ENCODE measurements at regions not wholly inside any gene's neighbourhood (a gene's known extent, or its start where the extent isn't known, plus 50 kb on each side); places are given as distances from the start of the nearest gene placed in this dataset.
A peak's percentile ranks its signal among the peaks of the same experiment; 100 is the strongest.

DNA sequence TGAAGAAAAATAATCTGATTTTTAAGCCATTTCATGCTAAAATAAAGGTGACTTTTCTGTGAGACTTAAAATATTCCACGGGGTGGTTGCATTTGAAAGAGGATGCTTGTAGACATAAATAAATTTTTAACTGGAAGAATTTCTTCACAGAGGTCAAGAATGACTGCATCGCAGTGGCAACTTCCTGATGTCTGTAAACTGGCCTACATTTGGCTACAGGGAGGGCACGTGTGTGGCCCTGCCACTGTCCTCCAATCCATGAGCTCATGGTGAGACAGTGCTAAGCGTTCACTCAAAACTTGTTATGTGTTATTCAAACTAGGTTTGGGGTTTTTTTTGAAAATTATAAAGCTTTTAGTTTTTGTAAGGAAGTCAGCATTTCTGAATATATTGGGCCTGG, 1089.3 kb downstream of the EFNB2 start:
- no peaks in the 10 kb centered on the region for H3K27me3 ChIP-seq (ENCODE audit: insufficient read depth, low read length, poor library complexity)
- peak overlapping the region; percentile 72 for H2AFZ ChIP-seq (ENCODE audit: low read depth, low read length)
- no peaks in the 10 kb centered on the region for H3K36me3 ChIP-seq (ENCODE audit: insufficient read depth, low read length)
- H3K27ac ChIP-seq (ENCODE audit: low read length) = peak overlapping the region; percentile 71
- peak overlapping the region; percentile 42 for H3K9ac ChIP-seq (ENCODE audit: low read depth, low read length)
- 0 out of 3 replicates have a peak, but pooled peaks have one; percentile 37 for ATAC-seq (ENCODE audit: insufficient read depth, low read depth)
- H3K4me2 ChIP-seq (ENCODE audit: insufficient read depth, low read length) = peak overlapping the region; percentile 56
- H3K4me1 ChIP-seq (ENCODE audit: insufficient read depth, low read length) = peaks cover 22% of the 10 kb centered on the region
- H4K20me1 ChIP-seq (ENCODE audit: insufficient read depth, low read length) = no peaks in the 10 kb centered on the region
- TF ChIP-seq, protein P1, sequence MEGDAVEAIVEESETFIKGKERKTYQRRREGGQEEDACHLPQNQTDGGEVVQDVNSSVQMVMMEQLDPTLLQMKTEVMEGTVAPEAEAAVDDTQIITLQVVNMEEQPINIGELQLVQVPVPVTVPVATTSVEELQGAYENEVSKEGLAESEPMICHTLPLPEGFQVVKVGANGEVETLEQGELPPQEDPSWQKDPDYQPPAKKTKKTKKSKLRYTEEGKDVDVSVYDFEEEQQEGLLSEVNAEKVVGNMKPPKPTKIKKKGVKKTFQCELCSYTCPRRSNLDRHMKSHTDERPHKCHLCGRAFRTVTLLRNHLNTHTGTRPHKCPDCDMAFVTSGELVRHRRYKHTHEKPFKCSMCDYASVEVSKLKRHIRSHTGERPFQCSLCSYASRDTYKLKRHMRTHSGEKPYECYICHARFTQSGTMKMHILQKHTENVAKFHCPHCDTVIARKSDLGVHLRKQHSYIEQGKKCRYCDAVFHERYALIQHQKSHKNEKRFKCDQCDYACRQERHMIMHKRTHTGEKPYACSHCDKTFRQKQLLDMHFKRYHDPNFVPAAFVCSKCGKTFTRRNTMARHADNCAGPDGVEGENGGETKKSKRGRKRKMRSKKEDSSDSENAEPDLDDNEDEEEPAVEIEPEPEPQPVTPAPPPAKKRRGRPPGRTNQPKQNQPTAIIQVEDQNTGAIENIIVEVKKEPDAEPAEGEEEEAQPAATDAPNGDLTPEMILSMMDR (IDR thresholded peaks at IDR 0.05; ENCODE audit: borderline replicate concordance, extremely low read depth, low read length, poor library complexity, severe bottlenecking) = no peak
- no peak for TF ChIP-seq EZH2 (IDR thresholded peaks at IDR 0.05; ENCODE audit: borderline replicate concordance, low read depth, low read length, severe bottlenecking)
- peak overlapping the region in 1 of 2 experiments; percentile 32; a peak in 2 of 4 replicates for H3K4me3 ChIP-seq (ENCODE audit: low read depth in 1 of 2, low read length in 2 of 2)
- no peaks in the 10 kb centered on the region for H3K79me2 ChIP-seq (ENCODE audit: insufficient read depth, low read length)
- no peak for DNase-seq
- no peaks in the 10 kb centered on the region for H3K9me3 ChIP-seq (ENCODE audit: insufficient read depth, low read length, severe bottlenecking)

DNA sequence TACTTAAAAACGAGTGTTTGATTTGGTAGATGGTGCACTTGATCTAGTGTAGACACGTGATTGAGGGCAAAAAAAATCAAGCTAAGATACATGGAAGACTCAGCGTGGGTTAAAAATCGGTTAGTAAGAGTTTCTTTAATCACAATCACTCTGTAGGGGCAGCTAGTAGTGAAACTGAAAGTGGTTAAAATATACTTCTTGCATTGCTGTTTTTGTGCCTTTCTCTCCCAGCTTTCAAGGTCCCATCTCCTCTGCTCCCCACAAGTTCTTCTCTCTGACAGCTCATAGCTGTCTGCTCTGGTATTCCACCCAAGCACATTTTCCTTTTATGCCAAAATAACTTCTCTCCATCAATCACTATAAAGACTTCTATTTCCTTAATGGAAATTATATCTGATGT, 1089.7 kb downstream of the EFNB2 start:
- Histone ChIP-seq H3K4me1 (ENCODE audit: insufficient read depth, low read length) (peaks cover 25% of the 10 kb centered on the region), H3K4me2 (ENCODE audit: insufficient read depth, low read length) (peak overlapping the region; percentile 56), H3K27ac (ENCODE audit: low read length) (peak overlapping the region; percentile 71), H3K27me3 (ENCODE audit: insufficient read depth, low read length, poor library complexity) (no peaks in the 10 kb centered on the region), H3K4me3 (ENCODE audit: low read depth in 1 of 2, low read length in 2 of 2) (peak overlapping the region in 1 of 2 experiments; percentile 32; a peak in 1 of 4 replicates), H2AFZ (ENCODE audit: low read depth, low read length) (peak overlapping the region; percentile 72), H3K9ac (ENCODE audit: low read depth, low read length) (peak overlapping the region; percentile 42), H4K20me1 (ENCODE audit: insufficient read depth, low read length) (no peaks in the 10 kb centered on the region), H3K79me2 (ENCODE audit: insufficient read depth, low read length) (no peaks in the 10 kb centered on the region), H3K36me3 (ENCODE audit: insufficient read depth, low read length) (no peaks in the 10 kb centered on the region), H3K9me3 (ENCODE audit: insufficient read depth, low read length, severe bottlenecking) (no peaks in the 10 kb centered on the region)
- ATAC-seq (ENCODE audit: insufficient read depth, low read depth) (peak; percentile 89), DNase-seq (peak; percentile 33)
- TF ChIP-seq EZH2 (IDR thresholded peaks at IDR 0.05; ENCODE audit: borderline replicate concordance, low read depth, low read length, severe bottlenecking) = no peak
- TF ChIP-seq, protein P1 (IDR thresholded peaks at IDR 0.05; ENCODE audit: borderline replicate concordance, extremely low read depth, low read length, poor library complexity, severe bottlenecking) = no peak

DNA sequence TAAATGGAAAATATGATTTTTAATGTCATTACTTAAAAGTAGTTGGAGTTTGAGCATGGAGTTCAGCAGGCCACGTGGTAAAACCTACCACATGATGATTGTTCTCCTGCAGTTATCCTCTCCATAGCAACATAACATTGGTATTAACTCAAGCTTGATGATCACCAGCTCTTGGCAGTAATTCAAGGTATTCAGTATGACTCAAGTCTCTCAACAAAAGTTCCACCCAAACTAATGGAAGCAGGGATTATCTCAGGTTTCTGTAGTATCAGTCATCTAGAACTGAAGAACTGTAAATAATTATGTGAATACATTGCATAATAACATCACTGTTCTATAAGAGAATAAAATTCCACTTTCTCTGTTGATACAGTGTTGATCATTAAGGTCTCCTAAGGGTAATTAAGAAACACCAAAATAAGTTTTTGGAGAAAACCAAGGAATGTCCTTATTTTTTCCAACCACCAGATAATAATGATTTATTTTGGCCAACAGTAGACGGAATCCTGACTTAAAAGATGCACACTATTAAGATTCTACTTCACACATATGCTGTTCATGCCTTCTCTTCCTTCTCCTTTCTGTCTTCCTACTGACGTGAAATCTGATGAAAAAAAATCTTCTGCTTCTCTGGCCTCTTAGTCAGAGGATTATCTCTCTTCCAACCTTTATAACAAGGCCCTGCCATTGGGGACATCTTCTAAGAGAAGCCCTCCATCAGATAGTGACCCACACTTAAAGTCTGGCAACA, 1092.3 kb downstream of the EFNB2 start:
- DNase-seq (no peak), ATAC-seq (ENCODE audit: insufficient read depth, low read depth) (no peak)
- H4K20me1 ChIP-seq (ENCODE audit: insufficient read depth, low read length) = no peaks in the 10 kb centered on the region
- H3K4me3 ChIP-seq (ENCODE audit: low read depth in 1 of 2, low read length in 2 of 2) = no peak overlapping the region
- no peak overlapping the region for H3K27ac ChIP-seq (ENCODE audit: low read length)
- H3K9me3 ChIP-seq (ENCODE audit: insufficient read depth, low read length, severe bottlenecking) = no peaks in the 10 kb centered on the region
- no peak overlapping the region for H2AFZ ChIP-seq (ENCODE audit: low read depth, low read length)
- no peaks in the 10 kb centered on the region for H3K36me3 ChIP-seq (ENCODE audit: insufficient read depth, low read length)
- H3K9ac ChIP-seq (ENCODE audit: low read depth, low read length) = no peak overlapping the region
- H3K79me2 ChIP-seq (ENCODE audit: insufficient read depth, low read length) = no peaks in the 10 kb centered on the region
- H3K4me1 ChIP-seq (ENCODE audit: insufficient read depth, low read length) = peaks cover 20% of the 10 kb centered on the region
- no peak overlapping the region for H3K4me2 ChIP-seq (ENCODE audit: insufficient read depth, low read length)
- TF ChIP-seq, protein P1 (IDR thresholded peaks at IDR 0.05; ENCODE audit: borderline replicate concordance, extremely low read depth, low read length, poor library complexity, severe bottlenecking) = no peak
- TF ChIP-seq EZH2 (IDR thresholded peaks at IDR 0.05; ENCODE audit: borderline replicate concordance, low read depth, low read length, severe bottlenecking) = no peak
- no peaks in the 10 kb centered on the region for H3K27me3 ChIP-seq (ENCODE audit: insufficient read depth, low read length, poor library complexity)
